ENCODE measurements at regions not wholly inside any gene's neighbourhood (a gene's known extent, or its start where the extent isn't known, plus 50 kb on each side); places are given as distances from the start of the nearest gene placed in this dataset.
"Not testable (repeated sequence)": the region's sequence is repeated elsewhere in the genome, so short reads cannot be mapped to it uniquely, and the experiment has no call there.

DNA sequence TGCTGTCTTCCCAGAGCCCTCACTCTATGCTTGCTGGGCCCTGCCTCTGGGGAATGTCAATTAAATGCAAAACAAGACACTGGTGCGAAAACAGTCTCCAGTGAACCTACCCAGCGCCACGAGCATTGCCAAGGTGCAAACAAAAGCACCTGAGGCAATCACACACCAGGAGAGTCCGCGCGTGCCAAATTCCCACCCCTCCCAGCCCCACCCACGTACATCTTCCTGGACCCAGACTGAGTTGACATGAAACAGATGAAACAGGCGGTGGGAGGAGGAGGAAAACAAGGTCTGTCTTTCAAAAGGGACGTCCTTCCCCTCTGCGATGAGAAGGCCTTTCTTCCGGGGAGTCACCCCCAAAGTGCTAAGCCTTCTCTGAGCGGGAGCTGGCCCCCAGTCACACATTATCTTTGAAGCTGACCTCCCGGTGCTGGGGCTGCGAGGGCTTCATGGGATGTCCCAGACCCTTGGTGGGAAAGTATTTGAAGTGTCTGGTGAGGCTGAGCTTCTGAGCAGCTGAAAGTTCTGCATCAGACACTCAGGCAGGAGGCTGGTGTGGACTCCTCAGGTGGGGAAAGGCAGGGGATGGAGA, 200.4 kb downstream of the AXIN2 start:
- FAIRE-seq: no peak

DNA sequence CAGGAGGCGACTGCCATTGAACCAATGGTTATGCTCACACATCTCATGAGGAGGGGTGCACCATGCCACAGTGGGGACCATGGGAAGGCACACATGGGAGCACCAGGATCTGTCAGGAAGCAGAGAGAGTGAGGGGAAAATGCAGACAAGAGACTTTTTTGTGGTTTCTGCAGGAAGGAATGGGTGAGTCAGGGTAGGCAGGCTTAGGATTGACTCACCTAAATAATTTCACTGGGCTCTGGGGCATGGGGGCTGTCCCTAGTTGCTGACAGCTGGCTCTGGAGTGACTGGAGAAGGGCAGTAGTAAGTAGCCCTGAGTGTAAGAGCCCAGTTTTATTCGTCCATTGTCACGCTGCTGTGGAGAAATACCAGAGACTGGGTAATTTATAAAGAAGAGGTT, 202.4 kb downstream of the AXIN2 start:
- no peak for FAIRE-seq

DNA sequence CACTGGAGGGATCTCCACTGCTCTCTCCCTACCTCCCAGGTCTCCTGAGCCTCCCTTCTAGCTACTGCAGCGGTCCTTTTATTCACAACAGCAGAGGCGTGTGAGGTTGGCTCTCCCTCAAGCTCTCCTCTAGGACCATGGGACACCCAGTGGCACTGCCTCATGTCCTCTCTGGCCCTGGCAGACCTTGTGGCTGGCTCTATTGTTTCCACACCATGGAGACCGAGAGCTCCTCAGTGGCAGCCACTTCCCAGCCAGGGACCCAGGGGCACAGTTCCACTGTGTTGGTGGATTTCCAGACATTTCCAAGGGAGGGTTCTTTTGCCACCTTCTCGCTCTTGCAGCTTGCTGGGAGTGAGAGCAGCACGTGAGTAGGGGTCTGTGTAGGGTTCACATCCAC, 204.9 kb downstream of the AXIN2 start:
- no peak for FAIRE-seq

DNA sequence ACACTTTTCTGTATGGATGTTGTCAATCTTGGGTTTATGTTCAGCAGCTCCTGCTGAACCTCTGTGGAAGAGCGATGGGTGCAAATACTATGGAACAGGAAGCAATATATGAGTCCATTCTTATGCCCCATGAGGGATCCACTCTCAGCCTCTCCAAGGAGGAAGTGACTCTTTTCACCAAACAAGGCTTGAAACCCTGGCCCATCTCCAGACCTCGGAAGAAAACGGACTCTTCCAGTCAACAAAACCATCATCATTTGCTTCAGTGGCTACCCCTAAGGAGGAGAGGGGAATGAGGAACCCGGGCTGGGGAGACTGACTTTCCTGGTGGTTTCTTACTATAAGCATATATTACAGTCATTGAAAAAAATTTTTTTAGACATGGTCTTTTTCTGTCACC, 206.2 kb downstream of the AXIN2 start:
- no peak for FAIRE-seq

DNA sequence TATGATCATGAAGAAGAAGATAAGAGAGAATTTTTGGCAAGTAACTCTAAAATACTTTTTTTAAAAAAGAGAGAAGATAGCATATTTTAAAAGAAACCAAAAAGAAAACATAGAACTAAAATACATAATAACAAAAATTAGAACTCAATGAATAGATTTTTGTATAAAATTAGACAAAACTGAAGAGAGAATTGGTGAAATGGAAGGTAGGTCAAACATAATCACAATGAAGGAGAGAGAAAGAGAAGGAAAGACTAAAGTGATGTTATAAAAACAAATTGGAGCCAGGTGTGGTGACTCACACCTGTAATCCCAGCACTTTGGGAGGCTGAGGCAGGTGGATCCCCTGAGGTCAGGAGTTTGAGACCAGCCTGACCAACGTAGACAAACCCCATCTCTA, 211.5 kb downstream of the AXIN2 start:
- FAIRE-seq: no peak

DNA sequence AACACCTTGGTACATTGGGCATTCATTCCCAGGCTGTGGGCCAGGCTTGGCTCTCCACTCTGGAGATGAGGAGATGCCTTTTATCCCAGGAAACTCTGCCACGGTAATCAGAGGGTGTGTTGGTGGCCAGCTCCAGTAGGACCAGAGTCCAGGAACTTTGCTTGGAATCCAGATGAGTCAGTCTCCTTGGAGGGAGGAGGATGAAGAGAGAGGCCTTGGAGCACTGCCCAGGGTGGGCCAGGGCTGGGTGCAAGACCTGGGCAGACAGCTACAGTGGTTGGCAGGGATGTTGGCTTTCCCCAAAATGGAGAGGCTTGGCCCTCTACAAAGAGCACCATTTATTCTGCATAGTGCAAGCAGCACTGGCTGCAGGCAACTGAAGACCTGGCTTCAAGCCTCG, 209.0 kb downstream of the RGS9 start:
- no peak for FAIRE-seq

DNA sequence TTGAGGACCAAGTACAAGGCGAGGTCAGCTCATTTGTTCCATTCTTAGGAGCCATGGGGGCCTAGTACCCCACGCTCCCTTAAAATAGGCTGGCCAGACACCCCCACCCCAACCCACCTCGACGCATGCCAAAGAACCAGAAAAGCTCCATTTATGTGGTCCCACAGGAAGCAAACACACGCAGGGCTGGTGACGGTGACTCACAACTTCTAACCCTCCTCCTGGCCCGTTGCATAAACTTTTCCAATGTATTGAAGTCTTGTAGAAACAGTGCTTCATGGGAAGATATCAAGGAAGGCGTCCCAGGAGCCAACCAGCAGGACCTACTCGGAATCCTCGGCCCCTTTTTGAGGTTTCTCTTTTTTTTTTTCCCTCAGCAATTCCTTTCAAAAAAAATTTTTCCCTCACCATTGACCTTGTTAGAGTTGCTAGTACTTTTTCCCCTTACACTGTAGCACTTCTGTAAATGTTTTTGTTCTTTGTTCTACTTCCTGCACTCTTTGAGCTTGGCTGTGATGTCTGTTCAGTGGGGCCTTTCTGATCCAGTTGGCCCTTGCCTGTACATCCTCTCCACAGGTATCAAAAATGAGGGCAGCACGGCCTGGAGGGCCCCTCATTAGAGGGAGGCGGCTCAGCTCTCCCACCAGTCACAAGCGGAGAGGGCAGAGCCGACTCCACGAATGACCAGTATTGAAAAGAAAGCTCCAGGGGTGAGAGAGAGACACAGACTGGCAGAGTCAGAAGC, 208.3 kb downstream of the RGS9 start:
- no peak for FAIRE-seq

DNA sequence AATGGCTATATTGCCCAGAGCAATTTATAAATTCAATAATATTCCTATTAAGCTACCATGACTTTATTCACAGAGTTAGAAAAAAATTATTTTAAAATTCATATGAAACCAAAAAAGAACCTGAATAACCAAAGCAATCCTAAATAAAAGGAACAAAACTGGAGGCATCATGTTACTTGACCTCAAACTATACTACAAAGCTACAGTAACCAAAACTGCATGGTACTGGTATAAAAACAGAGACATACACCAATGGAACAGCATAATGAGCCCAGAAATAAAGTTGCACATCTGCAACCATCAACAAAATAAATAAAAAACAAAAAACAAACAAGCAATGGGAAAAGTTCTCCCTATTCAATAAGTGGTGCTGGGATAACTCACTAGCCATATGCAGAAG, 203.2 kb downstream of the RGS9 start:
- no peak for FAIRE-seq

DNA sequence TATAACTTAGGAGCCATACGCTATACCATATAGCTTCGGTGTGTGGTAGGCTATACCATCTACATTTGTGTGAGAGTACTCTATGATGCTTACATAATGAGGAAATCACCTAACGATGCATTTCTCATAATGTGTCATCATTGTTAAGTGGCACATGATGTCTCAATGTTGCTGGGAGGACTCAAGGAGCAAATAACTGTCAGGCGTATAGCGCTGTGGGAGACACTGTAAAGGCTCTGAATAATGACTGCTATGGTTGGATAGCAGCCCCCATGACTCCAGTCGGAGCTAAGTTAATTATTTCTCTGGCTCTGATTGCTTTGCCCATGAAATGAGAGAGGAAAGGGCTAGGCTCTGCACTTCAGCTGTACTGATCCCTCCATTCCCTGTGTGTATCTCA, 197.2 kb downstream of the RGS9 start:
- FAIRE-seq: no peak

DNA sequence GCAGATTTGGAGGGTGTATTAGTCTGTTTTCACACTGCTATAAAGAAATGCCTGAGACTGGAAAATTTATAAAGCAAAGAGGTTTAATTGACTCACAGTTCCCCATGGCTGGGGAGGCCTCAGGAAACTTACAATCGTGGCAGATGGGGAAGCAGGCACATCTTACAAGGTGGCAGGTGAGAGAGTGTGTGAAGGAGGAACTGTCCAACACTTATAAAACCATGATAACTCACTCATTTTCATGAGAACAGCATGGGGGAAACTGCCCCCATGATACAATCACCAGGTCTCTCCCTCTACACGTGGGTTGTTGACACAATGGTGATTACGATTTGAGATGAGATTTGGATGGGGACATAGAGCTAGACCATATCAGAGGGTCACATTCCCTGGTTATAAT, 195.6 kb downstream of the RGS9 start:
- no peak for FAIRE-seq

DNA sequence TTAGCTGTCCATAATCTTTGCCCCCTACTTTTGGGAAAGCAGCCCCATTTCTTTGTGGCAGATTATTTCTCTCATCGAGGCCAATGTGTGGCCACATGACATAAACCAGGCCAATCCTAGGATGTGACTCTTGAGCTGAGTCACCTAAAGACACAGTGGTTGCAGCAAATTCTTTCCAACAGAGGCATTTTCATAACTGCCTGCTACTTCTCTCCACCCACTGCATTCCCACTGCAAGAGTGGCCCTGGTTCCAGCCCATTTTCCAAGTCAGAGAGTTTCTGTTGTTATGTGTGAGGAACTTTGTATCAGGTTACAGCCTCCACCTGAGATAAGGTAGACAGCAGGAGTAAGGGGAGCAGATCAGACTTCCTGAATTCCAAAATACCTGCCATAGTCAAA, 195.2 kb downstream of the RGS9 start:
- FAIRE-seq: no peak

DNA sequence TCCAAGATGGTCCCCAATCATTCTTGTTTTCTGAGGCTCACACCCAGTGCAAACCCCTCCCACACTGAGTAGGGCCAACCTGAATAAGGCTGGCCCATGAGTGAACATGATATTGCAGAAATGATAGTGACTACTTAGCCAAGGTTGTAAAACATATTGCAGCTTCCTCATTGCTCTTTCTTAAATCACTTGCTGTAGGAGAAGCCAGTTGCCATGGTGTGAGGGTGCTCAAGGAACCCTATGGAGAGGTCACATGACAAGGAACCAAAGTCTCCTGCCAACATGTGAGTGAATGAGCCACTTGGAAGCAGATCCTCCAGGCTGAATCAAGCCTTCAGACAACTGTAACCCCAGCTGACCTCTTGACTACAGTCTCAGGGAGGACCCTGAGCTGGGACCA, 191.4 kb downstream of the RGS9 start:
- FAIRE-seq: no peak

DNA sequence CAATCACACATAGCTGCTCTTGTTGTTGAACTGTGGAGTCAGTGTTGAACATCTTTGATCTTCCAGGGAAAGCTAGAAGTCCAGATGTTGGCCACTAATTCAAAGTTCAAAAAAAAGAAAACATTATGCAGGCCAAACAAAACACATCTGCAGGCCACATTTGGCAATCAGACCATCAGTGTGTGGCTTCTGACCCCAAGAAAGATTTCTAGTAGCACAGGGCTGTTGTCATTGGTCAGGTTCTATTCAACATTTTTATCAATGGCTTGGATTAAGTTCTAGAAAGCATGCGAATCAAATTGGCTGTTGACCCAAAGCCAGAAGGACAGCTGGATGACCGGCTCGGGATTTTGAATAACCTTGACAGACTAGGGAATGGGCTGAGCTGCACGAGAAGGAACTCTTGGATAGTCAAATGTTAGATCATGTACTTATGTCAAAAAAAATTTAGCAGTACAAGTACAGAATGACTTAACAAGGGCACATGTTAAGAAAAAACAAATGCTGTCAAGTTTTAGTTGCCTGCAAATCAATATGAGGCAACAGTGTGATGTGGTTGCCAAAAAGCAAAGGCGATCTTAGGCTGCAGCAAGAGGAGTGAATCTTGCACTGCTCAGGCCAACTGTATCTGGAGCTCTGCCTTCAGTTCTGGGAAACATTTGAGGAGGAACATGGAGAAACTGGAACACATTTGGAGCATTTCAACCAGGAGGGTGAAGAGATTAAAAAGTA, 187.6 kb downstream of the RGS9 start:
- no peak for FAIRE-seq

DNA sequence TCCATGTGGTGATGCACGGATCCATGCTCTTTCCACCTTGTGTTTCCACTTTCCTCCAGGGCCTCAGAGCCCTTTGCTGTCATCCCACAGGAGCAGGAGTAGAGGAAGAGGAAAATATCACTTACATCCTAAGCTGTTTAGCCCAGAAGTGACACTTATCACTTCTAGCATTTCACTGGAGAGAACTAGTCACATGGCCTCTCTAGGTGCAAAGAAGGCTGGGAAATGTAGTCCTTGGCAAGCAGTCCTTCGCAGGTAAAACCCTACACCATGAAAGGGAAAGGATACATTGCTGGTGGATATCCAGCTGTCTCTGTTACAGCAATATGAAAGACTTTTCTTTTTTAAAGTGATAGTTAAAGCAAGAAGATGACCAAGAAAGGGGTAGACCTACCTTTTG, 185.9 kb downstream of the RGS9 start:
- no peak for FAIRE-seq

DNA sequence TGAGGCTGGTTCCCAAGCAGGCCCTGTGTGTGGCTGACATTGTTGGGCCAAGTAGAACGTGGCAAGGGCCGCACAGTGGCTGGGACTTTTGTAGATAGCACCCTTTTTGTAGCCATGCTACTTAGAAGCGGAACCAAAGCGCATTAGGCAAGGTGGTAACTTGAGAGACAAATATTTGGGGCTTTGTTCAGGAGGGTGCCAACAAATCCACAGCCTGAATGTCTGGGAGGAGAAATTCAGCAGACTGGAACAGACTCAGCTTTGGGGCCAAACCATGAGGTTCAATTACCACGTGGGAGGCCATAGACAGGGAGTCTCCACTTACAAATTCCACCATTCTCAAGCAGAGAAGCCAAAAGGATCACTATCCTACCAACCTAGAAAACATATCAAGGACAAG, 183.7 kb downstream of the RGS9 start:
- no peak for FAIRE-seq

DNA sequence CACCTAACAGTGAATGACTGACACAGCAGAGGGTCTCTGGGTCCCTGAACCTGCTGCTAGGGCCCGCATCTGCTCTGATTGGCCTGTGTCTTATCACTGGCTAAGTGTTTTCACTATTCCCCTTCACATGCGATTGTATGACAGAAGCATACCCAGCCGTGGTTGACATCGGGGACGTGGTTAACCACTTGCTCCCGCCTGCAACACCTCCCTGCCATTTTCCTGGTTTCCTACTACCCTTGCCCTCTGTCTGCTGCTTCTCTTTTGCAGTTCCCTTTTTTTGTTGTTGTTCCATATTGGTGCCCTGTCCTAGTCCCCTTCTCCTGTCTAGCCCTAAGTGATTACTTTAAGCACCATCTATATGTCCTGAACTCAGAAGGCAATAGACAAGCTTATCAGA, 177.0 kb downstream of the RGS9 start:
- no peak for FAIRE-seq

DNA sequence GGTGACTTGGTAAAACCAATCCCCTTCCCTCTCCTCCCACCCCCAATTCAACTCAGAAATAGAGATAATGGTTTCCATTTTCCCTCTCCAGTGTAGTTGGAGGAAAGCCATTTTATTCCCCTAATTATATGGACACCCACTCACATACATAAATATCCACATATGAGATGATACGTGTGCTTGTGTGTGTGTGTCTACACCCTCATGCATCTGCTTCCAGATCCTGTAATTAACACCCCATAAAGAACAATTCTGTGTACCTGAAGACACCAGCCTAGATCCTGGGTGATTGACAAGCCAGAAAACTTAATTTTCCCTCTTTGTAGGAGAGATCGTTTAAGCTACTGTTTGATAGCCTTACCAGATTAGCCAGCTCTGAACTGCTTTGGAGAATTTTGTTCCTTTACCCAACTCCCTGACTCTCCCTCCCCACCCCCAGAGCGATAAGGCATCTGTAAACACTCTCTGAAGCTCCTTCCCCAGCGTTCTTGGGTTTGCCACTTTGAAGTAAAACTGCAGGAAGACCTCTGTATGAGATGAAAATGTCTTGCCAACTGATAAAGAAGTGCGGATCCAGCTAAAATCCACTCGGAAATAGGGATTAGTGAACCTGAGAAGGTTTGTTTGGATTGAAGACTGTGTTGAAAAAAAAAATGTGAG, 175.7 kb downstream of the RGS9 start:
- no peak for FAIRE-seq

DNA sequence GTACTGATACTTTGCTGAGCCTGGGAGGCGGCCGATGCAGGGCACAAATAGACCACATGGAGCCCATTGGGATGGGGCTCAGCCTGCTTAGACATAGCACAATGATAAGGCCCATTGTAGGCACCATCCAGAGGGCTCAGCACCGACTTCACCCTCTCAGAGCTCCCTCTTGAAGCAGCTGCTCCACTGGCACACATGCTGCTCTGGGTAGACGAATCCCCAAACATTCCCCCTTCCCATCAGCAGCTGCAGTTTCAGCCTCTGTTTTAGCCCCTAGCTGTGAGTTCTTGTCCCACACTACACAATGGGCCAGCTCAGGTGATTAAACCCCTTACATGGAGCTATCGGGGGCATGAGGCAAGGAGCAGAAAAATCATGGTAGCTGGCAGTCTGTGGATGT, 174.1 kb downstream of the RGS9 start:
- no peak for FAIRE-seq

DNA sequence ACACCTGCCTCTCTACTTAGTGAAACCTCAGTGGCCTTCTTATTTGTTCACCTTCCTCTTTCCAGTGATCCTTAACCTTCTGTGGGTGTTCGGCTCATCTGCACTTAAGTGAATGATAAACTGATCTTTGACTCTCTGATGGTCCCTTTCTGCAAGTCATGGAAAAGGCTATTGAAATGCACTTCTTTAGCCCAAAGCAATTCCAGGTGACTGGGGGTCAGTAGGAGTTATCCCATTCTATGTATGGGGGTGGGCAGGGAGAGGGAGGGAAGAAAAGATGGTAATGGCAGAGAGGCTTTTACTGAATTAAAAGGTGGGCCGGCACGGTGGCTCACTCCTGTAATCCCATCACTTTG, 170.8 kb downstream of the RGS9 start:
- FAIRE-seq: no peak

DNA sequence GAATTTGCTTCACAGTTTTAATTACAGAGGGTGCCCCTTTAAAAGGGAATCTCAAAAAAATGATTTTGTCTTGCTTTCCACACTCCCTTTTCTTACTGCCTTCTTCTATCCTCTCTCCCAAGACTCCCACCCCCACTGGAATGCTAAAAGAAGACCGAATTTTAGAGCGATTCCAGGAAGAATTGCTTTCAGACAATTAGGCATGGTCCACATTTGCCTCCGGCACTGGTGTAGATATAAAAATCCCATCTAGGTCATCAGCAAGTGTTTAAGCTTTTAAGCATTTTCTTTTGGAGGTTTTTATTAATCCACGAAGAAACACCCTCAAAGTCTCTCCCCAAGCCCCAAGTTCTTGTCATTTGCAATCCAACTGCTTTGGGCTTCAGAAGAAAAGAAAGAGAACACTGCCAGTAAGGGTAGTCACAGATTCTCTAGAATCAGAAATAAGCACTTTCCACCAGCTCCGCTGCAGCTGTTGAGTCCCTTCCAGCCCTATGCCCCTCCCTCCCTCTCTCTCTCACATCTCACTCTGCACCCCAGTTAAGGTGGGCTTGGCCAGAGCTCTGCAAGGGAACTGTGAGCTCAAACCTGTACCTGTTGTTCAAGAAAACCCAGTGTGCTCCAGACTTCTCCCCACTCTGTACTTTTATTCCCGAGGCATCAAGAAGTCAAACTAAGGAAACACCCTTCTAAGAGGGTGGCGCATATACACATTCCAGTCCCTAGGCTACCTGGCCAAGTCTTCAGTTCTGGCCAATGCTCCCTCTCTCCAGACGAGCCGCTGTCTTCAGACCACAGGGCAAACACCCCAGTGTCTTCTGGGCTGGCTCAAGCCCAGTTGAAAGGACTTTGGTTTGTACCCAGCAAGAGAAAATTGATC, 170.2 kb downstream of the RGS9 start:
- FAIRE-seq: no peak

DNA sequence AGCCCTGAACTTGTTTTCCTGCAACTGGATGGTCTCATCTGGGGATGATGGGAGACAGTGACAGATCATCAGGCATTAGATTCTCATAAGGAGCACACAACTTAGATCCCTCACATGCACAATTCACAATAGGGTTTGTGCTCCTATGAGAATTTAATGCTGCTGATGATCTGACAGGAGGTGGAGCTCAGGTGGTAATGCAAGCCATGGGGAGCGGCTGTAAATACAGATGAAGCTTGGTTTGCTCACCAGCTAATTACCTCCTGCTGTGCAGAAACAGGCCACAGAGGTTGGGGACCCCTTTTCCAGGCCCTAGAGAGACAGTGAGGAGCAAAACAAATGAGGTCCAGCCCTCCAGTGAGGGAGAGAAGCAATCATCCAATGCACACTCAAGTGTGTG, 168.6 kb downstream of the RGS9 start:
- no peak for FAIRE-seq

DNA sequence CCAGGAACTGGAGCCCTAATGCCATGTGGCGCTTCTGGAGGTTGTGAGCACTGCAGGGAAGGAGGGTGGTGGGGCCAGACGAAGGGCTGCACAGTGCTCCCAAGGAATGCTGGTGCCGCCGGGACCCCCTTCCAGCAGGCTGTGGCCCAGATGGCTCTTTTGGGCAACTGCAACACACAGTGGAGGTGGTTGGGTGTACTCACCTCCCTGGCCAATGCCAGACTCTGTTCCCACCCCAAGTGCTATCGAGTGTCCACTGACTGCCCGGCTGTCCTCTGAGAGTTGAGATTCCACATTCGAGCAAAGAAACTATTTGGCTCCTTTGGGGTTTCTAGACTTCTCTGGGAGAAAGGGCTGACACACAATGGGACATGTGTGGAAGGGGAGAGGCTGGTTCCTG, 167.9 kb downstream of the RGS9 start:
- FAIRE-seq: no peak

DNA sequence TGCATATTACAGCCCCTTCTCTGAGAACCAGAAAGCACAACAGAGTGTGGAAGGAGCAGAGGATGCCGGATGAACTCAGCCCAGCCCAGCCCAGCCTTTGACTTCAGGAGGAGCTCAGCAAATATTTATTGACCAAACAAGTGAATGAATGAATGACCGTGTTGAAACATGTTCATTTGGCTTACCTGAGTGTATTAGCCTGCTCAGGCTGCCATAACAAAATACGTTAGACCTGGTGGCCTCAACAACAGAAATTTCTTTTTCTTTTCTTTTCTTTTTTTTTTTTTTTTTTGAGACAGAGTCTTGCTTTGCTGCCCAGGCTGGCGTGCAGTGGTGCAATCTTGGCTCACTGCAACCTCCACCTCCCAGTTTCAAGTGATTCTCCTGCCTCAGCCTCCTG, 164.7 kb downstream of the RGS9 start:
- not testable (repeated sequence) for FAIRE-seq

Measured in A204.1 (cell line).